ENCODE measurements at regions not wholly inside any gene's neighbourhood (a gene's known extent, or its start where the extent isn't known, plus 50 kb on each side); places are given as distances from the start of the nearest gene placed in this dataset.

GRCh38 chr3:27885641-27886040, 163.5 kb upstream of the EOMES start (continued):
- TF ChIP-seq ARNT (IDR thresholded peaks at IDR 0.05) (no peak), KDM2B (CRISPR knock-in tag; IDR thresholded peaks at IDR 0.05) (no peak), ZNF699 (CRISPR knock-in tag; IDR thresholded peaks at IDR 0.05; ENCODE audit: insufficient replicate concordance) (no peak), NR0B1 (IDR thresholded peaks at IDR 0.05; ENCODE audit: partially characterized antibody) (no peak), ZNF146 (CRISPR knock-in tag; IDR thresholded peaks at IDR 0.05; ENCODE audit: unreplicated experiment) (no peak), NR2F6 (CRISPR knock-in tag; IDR thresholded peaks at IDR 0.05) (no peak)

GRCh38 chr3:27888562-27888961, 166.4 kb upstream of the EOMES start:
- H3K9me3 ChIP-seq (replicated peaks; ENCODE audit: control insufficient read depth, insufficient read depth, low read depth, low read length) = no peaks in the 10 kb centered on the region; the same call in 1 of the 2 replicates
- no peaks in the 10 kb centered on the region for H3K4me1 ChIP-seq (replicated peaks in 1 of 2; ENCODE audit: control insufficient read depth in 2 of 2, insufficient read depth in 2 of 2, low read length in 2 of 2)
- no peak overlapping the region for H3K27ac ChIP-seq (ENCODE audit: extremely low read depth, low read depth, low read length)
- H3K4me3 ChIP-seq = no peak overlapping the region
- 0% methylated on average over 2 of the region's 2 CpGs for WGBS (ENCODE audit: insufficient coverage, low coverage, missing lambda C conversion rate)
- BruUV-seq (replicated peaks) = no TSS peak
- no peaks in the 10 kb centered on the region for H3K9me1 ChIP-seq (ENCODE audit: control insufficient read depth, insufficient read depth, low read length)
- no peaks in the 10 kb centered on the region for H3K79me2 ChIP-seq (ENCODE audit: control insufficient read depth, insufficient read depth, low read length)
- ChIA-PET CTCF (ENCODE audit: low intra/inter-chr PET ratio) (no interaction called here), POLR2A (no interaction called here)
- no peak for DNase-seq (ENCODE audit: extremely low read depth in 1 of 4, low spot score in 3 of 4)
- H3K9ac ChIP-seq (ENCODE audit: insufficient read depth in 1 of 2, low read depth in 2 of 2, low read length in 2 of 2) = no peak overlapping the region
- in situ Hi-C loops (cut with MboI) = no loop called here
- FAIRE-seq = no peak
- no peaks in the 10 kb centered on the region for H4K20me1 ChIP-seq (replicated peaks; ENCODE audit: control insufficient read depth, insufficient read depth, low read length)
- no peak overlapping the region for H3K4me2 ChIP-seq (ENCODE audit: insufficient read depth, low read length)
- intact Hi-C loops (cut with micrococcal nuclease) = no loop called here
- H3K27me3 ChIP-seq (ENCODE audit: control insufficient read depth in 2 of 2, insufficient read depth in 2 of 2, low read length in 2 of 2) = no peaks in the 10 kb centered on the region
- H3K36me3 ChIP-seq (ENCODE audit: control insufficient read depth, insufficient read depth, low read length) = no peaks in the 10 kb centered on the region
- ATAC-seq = no peak
- no peak overlapping the region for H2AFZ ChIP-seq (ENCODE audit: low read depth, low read length)
- TF ChIP-seq DLX4 (CRISPR knock-in tag; IDR thresholded peaks at IDR 0.05) (no peak), DACH1 (IDR thresholded peaks at IDR 0.05; ENCODE audit: partially characterized antibody) (no peak), HMGXB4 (CRISPR knock-in tag; IDR thresholded peaks at IDR 0.05) (no peak), NCOA6 (IDR thresholded peaks at IDR 0.05) (no peak), ZBTB9 (CRISPR knock-in tag; IDR thresholded peaks at IDR 0.05) (no peak), ZBTB12 (CRISPR knock-in tag; IDR thresholded peaks at IDR 0.05) (no peak), MED1 (CRISPR knock-in tag; IDR thresholded peaks at IDR 0.05; ENCODE audit: borderline replicate concordance) (no peak), SMARCE1 (IDR thresholded peaks at IDR 0.05) (no peak), MEF2D (tag; conservative IDR thresholded peaks at IDR 0.05; ENCODE audit: low read depth) (no peak), HMG20A (CRISPR knock-in tag; conservative IDR thresholded peaks at IDR 0.05) (no peak), ZNF133 (CRISPR knock-in tag; IDR thresholded peaks at IDR 0.05) (no peak), RHOXF2B (CRISPR knock-in tag; conservative IDR thresholded peaks at IDR 0.05) (no peak), BDP1 (IDR thresholded peaks at IDR 0.05; ENCODE audit: insufficient read depth, insufficient read length) (no peak)

Data from K562 (cell line).